HT-29 (cell line): ENCODE measurements at regions not wholly inside any gene's neighbourhood (a gene's known extent, or its start where the extent isn't known, plus 50 kb on each side); places are given as distances from the start of the nearest gene placed in this dataset.
"Not testable (repeated sequence)": the region's sequence is repeated elsewhere in the genome, so short reads cannot be mapped to it uniquely, and the experiment has no call there.

ENCODE experiments used
- DNase-seq: peaks from one replicate; pipeline ENCODE4 v3.0.0-alpha.2; 2015; ENCODE audit warnings: low spot score

DNA sequence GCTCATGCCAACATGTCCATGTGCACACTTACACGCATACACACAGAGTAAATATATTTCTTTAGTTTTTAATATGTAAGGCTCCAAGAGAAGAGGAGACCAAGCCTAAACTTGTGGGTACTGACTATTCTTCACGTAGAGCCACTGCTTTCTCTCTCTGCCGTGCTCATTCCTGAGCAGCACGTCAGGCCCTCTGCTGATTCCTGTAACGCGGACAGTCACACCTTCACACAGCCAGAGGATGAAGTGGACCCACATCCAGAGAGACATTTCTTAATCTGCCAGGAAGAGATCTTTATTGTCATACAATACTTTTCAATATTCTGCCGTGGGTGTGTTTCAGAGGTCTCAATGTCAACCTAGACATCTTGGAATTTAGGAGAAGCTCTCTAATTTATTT lies 560.7 kb downstream of the STK39 start:
- DNase-seq: no peak

DNA sequence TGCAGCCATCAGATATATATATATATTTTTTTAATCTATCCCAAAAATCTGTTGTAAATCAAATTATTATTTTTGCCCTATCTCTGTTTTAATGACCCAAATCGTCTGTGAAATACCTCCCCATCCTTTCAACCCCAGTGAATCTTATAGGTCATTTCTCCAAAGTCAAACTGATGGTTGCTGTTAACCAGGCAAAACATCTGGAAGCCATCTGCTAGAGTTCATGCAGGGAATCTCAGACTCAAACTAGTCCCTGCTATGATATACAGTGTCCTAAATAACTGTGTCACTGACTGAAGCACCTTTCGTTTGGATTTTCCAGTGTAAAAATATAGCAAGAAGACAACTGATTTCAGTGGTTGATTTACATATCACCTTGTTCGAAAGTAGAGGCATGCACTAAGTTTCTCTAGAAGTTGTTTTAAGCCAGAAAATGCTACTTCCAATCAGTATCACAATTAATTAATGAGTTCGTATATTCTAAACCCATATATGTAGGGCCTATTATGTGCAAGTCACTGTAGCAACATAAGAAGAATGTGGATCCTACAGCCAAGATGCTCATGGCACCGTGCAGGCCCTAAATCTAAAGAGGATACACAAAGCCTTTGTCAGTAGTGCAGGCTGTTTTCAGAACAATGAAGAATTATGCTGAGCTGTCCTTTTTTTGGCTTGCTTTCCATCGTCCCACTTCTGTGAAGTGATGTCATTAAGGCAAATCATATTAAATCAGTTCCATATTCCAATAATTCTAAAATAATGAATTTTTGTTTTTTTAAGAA lies 566.0 kb downstream of the STK39 start:
- DNase-seq: no peak

DNA sequence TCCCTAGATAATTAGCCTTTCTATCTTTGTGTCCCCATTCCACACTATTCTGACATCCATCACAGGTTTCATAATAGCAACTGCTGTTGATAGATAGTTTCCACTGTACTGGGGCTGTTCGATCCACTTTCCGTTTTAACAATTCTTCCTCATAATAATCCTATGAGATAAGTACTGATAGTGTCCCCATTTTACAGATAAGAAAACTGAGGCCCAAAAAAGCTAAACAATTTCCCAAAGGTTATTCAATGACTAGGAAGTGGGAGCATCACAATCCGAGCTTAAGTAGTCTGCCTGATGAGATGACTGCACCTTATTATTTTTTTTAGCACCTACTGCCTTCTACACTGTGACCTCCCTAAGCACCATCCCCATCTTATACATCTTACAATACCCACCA lies 569.2 kb downstream of the STK39 start:
- DNase-seq: no peak

DNA sequence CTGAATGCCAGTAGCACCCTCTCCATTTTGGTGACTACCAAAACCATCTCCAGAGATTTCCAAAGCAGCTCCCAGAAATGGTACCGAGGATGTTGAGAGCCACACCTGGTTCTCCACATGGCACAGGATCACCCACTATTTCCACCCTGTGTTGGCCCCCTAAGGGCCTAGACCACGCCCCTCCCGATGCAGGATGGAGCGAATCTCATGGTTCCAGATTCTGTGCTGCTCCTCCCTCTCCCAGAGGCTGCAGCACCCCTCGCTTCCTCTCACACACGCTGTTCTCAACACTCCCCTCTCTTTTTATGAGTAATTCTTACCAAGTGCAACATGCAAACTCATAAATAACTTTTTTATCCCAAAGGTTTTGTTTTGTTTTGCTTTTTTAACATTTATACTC lies 571.5 kb downstream of the STK39 start:
- no peak for DNase-seq

DNA sequence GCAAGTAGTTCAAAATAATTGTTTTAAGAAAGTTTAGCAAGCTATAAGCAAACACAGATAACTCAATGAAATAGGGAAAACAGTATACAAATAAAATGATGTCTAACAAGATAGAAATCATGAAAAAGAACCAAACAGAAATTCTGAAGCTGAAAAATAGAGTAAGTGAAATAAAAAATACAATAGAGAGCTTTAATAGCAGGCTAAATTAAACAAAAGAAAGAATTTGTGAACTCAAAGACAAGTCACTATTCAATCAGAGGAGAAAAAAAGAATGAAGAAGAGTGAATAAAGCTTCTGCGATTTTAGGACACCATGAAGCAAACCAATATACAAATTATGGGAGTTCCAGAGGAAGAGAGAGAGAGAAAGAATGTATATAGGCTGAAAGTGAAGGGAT lies 576.8 kb downstream of the STK39 start:
- DNase-seq: no peak

DNA sequence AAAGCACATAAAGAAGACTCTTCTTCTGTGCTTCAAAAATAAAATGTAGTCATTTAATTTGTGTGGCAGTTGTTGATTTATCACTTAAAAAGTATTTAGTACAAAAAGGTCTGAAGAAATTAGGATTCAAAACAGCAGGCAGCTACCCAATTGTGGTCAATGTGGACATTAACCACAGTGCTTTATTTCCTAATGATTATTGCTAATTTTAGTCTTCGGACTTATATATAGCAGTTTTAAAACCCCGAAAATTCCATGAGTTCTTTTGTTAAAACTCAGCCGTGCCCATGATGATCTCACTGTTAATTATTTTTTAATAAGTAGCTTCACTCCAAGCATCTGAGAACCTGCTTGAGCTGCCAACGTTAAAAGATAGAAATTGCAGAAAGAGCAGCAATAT lies 594.3 kb downstream of the STK39 start:
- no peak for DNase-seq

DNA sequence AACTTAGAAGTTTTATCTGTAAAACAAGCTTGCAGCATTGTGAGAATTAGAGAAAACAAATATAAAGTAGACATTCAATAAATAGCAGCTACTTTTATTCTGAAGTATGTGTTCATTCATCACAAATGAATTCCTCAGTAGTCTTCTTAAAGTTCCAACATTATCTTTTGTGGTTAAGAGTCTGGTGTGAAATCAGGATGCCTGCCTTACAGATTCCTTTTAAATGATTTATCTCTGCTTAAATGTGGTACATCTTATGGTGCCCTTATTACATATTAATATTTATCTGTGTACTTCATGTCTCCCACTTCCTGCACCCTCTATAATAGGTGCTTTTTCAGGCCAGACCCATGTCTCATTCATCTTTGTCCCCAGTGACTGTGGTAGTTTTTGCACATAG lies 595.0 kb downstream of the STK39 start:
- no peak for DNase-seq

DNA sequence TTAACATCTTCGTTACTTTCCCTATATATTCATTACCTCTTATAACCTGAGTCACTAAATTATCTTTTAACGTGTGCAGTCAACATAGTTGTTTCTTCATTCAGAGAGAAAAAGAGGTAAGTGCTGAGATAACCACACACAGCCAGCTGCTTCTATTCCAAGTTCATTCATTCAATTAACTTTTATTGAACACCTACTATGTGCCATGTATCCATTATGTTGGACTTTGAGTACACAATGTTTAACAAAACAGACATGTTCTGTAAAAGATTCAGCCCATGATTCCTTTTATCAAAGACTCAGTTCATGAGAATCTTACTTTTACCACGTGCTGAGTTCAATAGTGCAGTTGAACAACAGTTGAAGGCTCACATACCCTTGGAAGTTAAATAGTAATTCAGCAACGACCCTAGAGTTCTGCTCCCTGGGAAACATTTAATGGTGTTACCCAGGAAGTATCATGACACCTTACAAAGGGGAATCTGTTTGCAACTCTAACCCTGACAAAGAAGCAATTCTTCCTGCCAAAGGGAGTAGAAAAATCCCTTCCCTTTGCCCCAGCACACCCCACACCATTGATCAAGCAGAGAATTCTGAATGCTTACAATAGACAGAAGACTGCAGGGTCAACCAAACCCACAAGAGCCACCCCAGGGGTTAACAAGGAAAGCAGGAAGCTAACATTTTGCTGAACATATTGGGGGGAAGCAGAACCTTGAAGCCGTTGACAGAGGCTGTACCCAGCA lies 595.8 kb downstream of the STK39 start:
- DNase-seq: no peak

DNA sequence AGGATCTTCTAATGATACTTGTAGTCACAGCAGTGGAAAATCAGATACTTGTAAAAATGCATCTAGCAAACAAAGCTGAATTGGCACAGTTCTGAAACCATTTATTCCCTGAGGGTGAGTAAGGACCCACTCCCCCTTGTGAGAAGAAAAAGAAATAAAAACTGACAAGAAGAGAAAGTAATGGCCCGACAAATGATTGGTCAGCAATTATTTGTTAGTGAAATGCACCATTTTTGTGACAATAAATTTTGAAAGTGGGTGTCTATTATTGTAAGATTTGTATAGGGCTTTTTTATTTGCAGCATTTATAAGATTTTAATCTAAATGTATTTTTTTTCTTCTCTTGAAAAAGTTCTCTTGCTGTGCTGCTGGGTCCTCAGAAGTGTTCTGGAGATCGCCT lies 600.8 kb downstream of the STK39 start:
- no peak for DNase-seq

DNA sequence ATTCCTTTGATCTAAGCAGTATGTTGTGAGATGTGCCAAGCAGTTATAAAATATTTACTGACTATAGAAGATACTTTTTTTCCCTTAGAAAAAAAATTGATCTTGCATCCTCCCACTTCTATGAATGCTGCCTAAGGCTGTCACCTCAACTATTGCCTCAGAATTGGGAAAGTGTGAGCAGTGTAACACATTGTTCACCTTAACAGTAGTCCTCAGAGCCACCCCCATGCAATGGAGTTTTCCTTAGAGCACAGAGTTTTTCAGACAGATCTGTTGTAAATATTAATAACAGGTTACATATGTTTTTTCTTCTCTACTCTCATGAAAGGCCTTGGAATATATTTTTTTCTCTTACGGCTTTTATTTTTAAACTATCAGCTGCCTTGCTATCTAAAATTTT lies 607.3 kb downstream of the STK39 start:
- DNase-seq: no peak

DNA sequence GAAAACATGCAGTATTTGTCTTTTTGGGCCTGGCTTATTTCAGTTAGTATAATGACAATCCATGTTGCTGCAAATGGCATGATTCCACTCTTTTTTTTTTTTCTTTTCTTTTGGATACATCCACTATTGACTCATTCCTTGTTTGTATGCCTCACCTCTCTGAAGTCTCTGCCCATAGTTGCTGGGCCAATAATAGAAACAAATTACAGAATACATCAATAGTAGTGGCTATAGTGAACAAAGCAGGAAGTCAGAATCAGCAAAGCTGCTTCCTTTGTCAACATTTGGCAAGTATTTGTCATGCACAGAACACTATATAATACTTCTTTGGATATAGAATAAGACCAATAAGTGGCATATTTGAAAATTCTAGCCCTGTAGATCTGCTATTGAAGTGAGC lies 609.7 kb downstream of the STK39 start:
- no peak for DNase-seq

DNA sequence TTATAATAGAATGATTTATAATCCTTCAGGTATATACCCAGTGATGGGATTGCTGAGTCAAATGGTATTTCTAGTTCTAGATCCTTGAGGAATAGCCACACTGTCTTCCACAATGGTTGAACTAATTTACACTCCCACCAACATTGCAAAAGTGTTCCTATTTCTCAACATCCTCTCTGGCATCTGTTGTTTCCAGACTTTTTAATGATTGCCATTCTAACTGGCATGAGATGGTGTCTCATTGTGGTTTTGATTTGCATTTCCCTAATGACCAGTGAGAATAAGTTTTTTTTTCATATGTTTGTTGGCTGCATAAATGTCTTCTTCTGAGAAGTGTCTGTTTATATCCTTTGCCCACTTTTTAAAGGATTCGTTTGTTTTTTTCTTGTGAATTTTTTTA lies 615.1 kb downstream of the STK39 start:
- DNase-seq: not testable (repeated sequence)

DNA sequence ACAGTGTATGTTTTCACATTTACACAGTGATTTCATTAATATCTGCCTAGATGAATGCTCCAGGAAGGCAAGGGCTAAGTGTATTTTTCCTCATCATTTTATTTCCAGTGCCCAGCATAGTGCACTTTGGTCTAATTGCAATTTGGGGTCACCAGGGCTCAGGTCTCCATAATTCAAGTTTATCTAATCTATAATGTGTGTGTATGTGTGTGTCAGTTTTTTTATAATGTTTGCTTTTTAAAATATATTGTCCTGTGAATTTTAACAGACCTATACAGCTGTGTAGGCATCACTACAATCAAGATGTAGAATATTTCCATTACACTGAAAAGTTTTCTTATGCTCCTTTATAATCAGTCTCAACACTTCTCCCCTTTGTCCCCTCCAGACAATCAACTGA lies 620.4 kb downstream of the STK39 start:
- no peak for DNase-seq

DNA sequence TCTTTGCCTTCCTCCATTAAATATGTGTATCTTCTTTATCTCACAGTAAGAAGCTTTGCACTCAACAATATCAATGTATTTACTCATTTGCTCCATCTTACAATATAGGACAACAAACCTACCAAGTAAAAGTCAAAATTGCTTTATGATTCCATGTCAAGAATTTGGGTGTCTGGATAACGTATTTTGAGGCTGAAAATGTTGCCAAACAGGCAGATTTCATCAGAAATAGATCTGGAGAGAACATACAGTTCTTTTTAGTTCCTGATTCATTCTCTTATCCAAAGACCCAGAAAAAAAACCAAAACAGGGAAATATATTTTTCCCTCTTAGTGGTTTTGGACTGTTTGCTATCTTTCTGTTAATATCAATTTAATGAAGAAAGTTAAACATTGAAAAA lies 621.1 kb downstream of the STK39 start:
- DNase-seq: no peak

DNA sequence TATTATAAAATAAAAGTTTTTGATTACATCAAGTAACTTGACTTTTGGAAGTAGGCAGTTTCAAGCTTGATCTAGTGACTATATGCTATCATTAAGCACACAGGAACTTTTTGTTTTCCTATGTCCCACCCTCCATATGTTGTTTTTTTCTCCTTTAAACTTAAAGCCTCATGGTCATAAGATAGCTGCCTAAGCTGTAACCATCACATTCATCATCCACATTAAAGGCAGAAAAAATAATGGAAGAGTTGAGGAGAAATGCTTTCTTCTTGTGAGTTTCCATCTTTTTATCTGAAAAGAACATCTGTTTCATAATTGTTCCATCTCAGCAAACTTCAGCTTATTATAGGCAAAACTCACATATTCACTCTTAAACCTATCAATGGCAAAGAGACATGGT lies 630.4 kb downstream of the STK39 start:
- no peak for DNase-seq

DNA sequence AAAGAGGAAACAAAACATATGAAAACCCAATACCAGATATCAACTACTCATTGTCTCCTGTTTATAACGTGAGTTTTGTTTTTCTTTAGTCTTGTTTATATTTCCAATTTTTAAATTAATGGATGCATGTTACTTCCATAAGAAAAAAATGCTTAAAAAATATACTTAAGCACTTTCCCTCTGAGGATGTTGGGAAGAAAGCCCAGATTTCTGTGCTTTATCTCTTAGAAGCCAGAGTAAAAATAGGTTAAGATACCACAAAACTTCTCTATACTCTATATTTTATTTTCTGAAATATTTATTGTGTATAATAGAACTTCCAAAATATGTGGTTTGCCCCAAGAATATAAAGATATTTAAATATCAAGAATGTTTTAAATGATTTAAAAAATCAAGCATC lies 633.9 kb downstream of the STK39 start:
- DNase-seq: no peak

DNA sequence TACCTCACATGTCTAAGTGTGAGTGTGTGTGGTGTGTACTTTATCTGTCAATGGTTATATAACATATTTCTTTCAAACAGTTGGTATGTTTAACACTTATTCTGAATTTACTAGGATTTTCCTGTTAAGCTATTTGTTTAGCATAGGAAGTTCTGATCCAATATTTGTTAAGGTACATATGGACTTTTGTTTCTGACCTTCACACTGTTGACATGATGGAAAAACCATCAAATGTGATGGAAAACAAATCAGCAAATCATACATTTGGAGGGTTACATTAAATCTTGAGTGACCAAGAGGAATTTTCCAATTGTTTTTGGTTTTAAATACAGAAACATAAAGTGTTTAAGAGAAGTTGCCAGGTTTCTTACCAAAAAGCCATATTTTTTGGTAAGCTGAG lies 638.9 kb downstream of the STK39 start:
- no peak for DNase-seq

DNA sequence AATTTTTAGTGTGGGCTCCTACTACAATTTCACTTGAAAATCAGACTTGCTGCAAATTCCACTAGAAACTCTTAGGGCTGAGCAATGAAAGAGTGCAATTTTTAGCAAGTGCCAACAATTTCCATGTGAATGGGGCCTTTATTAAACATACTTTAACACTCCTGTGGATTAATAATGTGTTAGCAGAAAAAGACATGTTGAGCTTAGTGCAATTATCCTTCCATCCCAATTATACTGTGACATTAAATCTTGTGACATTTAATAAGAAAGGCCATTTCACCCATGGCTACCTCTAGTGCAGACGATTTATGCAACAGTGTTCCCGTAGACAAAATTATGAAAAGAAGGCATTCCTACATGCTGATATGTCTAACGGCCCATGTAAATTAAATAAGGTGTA lies 639.7 kb downstream of the STK39 start:
- DNase-seq: no peak

DNA sequence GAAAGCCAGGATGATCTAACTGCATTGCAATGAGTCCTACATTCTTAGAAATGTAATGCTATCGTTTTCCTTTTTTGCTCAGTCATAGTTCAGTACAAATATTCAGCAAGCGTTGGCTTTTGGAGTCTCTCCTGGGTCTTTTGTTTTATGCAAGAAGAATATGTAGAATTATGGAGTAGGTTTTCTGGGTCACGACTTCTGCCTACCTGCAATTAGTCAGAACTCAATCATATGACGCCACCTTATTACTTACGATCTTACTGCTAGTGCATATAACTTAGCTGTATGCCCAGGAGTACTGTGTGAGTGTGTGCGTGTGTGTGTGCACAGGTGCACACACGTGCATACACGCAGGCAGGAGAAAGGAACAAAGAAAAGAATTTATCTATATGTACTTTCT lies 640.2 kb downstream of the STK39 start:
- no peak for DNase-seq

DNA sequence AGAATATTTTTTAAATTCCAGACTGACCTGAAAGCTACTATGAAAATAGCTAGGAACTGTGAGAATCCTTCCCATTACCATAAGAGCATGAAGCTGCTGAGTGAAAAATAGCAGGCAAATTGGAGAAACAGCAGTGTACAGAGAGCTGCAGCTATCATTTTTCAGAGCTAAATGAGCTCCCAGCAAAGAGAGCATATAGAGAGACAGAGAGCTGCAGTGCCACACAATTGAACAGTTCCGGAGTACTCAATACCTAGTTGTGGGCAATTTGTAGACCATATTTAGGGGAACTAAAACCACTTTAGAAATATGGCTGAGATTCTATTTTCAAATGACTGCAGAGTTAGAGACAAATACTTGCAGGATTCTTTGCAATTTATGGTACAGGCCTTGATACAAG lies 645.3 kb downstream of the STK39 start:
- DNase-seq: no peak

DNA sequence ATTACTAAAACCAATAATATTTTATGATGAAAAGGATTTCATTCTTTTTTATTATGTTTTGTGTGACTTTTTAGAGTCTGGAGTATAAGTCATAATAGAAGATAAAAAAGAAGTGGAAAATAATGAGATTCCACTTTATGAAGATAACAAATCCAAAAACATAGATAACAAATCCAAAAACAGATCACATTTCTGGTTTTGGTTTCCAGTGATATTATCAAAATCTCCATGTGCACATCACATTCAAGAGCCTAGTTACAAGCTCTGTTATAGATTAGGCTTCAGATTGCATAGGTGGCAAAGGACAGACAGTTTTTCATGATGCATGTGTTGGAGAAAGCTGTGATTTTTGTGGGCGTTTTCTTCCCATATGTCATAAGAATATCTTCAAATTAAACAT lies 648.2 kb downstream of the STK39 start:
- no peak for DNase-seq

DNA sequence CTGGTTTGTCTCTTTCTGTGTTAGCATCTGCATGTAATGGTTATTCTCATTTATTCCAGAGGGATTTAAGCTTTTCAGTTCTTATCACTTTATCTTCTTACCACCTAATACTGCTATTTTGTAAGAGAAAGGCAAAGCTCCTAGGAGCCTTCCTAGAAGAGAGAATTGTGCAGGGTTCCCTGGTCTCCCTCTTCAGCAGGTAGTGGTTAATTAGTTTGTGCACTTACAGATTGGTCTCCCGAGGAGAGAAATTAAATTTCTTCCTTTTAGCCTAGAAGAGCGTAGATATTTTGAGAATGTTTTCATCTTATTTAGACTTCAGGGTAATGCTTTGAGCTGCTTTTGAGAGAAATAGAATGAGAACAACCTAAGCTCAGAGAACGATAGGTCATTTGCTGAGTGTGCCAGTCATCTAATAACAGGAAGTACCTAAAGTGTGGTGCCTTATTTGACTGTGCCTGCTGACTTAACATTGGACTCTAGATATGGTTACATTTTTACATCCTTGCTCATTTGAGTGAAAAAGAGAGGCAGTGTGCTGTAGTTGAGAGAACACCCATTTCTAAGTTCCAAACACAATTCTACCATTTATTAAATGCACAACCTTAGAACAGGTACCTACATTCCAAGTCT lies 651.4 kb downstream of the STK39 start:
- no peak for DNase-seq

DNA sequence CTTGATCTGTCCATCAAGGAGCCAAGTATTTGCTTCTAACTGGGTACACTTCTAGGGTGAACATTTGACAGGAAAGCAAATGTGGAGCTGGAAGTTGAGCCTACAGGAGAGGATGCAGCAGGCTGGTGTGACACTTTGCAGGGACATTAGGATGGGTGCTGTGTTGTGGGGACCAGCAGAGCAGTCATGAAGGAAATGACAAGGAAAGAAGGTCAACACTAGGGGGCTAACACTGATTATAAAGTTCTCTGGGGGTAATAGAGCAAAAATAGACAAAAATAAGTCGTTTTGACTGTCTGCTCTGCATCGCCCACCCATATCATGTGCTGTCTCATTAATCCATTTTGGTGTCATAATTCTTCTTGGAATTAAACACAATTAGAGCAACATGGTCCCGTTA lies 652.4 kb downstream of the STK39 start:
- no peak for DNase-seq
